G401 (cell line): ENCODE measurements at regions not wholly inside any gene's neighbourhood (a gene's known extent, or its start where the extent isn't known, plus 50 kb on each side); places are given as distances from the start of the nearest gene placed in this dataset.
"Not testable (repeated sequence)": the region's sequence is repeated elsewhere in the genome, so short reads cannot be mapped to it uniquely, and the experiment has no call there.

ENCODE experiments used
- DNase-seq: peaks from one replicate; pipeline ENCODE4 v3.0.0-alpha.2; 2015; ENCODE audit warnings: low spot score
- in situ Hi-C: cut with HindIII; loops from 2 replicates; pipeline ENCODE4 v1.10.0; 2016; ENCODE audit warnings: low sequenced_read_pairs, mixed read lengths

DNA sequence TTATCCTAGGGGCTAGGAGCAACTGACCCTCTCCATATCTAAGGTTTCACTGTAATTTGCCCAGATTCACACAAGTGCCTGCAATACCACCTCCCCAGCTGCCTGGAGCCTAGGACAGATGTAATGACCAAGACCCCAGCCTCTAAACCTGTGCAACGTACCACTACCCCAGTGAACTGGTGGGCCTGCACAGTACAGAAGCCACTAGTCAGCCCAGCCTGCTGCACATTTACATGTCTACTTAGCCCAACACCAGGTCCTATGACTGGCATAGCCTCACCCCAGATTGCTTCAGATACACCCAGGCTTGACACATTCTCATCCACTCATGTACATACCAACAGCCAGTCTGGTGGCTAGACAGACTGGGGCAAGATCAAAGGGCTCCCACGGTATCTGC is 1336.6 kb downstream of the BRINP3 start:
- no peak for DNase-seq
- in situ Hi-C loops: no loop called here

DNA sequence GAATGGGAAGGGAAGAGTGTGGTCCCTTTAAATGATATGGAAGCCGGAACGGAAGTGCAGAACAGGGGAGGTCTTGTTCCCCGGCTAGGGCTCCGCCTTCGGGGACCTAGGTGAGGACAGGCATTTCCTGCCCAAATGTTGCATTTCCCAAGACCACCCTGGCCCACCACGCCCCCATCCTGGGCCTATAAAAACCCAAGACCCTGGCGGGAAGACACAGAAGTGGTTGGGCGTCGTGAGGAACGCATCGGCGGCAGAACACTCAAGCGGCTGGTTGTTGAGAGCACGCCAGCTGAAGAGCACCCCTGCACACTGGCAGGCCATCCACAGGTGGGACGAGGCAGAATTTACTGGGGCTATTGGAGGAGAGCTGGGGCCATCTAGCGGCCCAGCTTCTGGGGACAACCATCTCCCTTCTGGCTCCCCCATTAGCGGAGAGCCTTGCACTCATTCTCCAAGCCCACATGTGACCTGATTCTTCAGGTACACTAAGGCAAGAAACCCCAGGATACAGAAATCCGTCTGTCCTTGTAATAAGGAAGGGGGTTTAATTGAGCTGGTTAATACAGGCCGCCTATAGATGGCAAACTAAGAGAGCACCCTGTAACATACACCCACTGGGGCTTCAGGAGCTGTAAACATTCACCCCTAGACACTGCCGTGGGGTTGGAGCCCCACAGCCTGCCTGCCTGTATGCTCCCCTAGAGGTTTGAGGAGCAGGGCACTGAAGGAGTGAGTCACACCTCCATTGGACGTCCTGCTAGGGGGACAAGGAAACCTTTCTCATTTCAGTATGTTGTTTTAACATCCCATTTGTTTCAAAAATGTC is 1327.9 kb downstream of the BRINP3 start:
- in situ Hi-C loops: no loop called here
- no peak for DNase-seq

DNA sequence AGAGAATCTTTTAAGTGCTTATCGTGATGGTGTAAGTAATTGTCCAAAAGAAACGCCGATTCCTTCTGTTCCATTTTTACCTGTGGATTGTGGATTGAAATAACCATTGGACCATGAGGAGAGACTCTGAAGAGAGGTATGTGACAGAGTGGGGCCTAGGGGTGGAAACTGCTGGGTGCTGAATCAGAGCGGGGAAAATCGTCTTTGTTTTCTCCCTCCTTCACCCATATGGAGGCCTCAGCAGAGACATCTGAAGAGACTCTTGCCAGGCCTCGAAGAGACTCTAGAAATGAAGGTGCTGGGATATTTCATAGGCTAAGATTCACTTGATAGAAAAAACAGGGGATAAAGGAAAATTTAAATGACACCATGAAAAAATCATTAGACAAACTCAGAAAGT is 1327.0 kb downstream of the BRINP3 start:
- no peak for DNase-seq
- in situ Hi-C loops: no loop called here

DNA sequence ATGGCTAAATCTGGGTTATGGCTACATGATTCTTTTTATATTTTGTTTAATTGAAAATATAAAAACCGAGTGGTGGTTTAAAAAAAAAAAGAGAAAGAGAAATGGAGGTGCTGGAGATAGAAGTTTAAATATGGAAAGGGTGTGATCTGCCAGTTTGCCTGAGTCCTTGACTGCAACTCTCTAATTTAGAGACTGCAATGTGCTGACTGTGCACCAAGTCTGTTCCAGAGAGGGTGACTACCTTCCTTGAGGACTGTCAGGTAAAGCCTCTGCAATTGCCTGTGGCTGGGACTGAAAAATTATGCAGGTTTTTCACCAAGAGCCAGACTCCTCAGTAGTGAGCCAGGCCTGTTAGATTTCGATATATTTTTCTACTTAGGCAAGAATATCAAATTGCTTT is 1326.3 kb downstream of the BRINP3 start:
- in situ Hi-C loops: no loop called here

DNA sequence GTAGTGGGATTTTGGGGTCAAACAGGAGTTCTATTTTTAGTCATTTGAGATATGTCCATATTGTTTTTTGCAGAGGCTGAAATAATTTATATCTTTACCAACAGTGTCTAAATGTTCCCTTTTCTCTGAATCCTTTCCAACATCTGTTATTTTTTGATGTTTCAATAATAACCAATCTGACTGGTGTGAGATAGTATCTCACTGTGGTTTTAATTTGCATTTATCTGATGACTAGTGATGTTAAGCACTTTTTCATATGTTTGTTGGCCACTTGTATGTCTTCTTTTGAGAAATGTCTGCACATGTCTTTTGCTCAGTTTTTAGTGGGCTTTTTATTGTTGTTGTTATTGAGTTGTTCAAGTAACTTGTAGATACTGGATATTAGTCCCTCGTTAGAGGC is 1325.0 kb downstream of the BRINP3 start:
- no peak for DNase-seq
- in situ Hi-C loops: no loop called here

More for the DNA sequence above, 1326.3 kb downstream of the BRINP3 start:
- DNase-seq: no peak

DNA sequence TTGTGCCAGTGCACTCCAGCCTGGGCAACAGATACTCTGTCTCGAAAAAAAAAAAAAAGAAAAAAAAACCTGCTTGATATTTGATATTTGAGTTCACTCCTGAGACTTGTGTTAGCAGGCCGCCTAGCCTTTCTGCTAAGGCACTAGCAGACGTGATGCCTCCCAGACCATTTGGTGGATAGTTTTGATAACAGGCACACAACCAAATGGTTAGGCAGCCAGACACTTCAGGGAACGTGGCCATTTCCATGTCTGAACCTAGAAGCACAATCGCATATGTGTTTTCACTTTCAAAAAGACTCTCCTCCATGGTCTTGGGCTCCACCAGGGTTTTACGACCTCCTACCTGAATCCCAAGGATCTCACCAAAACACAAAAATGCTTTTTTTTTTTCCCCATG is 1319.5 kb downstream of the BRINP3 start:
- no peak for DNase-seq
- in situ Hi-C loops: no loop called here

DNA sequence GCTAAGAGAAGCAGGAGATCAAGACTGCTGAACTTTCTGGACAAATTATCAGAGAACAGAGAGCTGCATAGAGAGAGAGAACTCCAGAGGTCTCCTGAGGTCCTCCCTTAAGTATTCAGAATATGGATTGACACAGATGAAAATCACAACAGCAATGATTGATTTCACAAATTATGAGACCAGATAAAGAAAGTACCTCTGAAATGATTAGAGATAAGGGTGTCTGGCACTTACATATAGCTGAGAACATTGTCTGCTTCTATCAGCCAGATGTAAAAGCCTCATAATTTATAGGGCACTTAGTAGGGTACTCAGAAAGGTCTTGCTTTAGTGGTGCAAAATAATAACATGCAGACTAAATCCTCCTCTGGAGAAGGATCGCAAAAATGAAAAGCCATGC is 1301.8 kb downstream of the BRINP3 start:
- DNase-seq: no peak
- in situ Hi-C loops: no loop called here

DNA sequence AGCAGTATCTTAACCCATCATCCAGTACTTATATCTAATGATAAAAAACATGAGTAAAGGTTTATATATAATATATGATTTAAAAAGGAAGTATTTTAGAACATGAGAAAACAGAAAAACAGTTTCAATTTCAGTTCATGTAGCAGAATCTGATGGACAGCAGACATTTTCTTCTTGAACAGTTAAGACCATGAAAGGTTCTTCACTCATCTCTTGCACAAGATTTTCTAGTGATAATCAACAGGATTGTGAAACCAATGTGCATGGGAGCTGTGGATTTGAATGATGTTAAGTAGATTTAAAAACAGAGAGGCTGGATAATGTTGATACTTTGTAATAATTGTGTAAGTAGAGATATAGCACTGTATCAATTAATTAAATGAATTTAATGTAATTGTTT is 1297.6 kb downstream of the BRINP3 start:
- in situ Hi-C loops: no loop called here
- no peak for DNase-seq

DNA sequence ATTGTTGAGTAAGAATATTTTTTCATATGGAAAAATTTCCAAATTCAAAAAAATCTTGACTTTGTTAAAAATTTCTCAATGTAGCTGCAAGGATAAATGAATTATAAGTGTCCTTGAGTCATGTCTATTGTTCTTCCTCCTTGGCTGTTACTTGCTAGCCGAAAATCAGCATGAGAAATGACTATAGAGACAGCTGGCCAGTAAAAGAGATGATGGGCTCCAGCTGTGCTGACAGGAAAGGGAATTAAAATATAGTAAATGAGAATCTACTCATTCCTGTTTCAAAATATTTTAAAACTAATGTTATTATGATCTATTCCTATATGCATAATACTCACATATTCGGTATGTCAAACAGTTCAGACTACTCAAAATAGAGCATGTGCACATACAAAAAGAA is 1292.6 kb downstream of the BRINP3 start:
- in situ Hi-C loops: no loop called here
- no peak for DNase-seq

DNA sequence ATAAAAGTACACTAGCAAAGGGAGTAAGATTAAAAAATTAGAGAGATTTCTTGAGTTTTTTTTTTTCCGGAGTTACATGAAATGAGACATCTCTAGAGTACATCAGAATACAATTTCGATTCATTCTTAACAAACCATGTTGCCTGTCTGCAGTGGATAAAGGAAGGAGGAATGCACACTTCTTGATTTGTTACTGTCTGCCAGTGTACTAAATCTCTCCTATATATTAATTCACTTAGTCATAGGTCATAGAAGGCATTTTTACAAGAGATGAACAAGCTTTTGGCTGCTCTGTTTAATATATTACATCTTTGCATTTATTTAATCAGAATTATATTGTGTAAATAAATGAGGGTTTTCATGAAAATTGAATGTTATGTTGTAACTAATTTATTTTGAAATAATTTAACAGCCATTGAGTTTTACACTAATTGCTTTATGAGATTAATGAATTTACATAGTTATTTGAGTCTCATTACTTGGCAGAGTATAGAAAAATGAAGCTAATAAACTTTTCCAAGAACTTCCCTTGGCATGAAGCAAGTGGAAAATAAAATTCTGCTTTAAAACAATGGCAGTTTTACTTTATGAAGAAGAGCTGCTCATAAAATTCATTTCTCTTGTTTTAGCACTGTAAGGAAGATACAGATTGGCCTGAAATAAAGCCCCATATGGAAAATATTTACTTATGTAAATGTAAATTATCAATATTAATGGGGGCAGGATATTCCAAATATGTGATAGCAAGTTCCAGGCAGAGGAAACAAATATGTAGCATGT is 1284.7 kb downstream of the BRINP3 start:
- in situ Hi-C loops: no loop called here
- DNase-seq: no peak

DNA sequence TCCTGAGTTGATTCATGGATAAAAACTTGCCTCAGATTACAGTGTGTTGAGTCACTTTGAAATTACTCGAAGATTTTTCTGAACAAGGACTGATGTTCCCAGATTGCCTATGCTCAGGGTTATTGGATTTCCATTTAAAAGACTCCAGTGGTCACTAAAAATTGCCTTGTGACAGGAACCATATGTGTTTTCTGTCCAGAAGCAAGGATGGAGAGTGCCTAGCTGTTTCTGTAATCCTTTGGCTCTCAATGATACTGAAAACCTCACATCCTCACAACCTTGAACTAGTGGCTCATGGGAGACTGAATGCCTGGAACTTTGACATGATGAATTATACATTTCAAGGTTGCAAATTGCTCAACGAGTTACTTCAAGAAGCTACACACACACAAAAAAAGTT is 1271.8 kb downstream of the BRINP3 start:
- DNase-seq: no peak
- in situ Hi-C loops: no loop called here

DNA sequence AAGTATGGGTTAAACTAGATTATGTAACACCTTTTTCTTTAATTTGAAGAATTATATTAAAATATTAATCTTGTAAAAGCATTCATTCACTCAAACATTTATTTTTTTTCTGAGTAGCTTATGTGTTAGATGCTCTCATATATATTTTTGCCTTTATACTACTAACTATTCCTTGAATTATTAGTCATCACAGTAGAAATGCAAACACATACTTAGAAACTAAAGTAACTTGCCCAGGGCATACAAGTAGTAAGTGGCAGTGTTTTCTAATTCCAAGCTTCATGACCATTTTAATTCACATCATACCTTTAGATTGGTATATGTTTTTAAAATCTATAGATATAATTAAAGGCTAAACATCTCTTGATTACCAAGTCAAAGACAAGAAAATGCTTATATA is 1271.0 kb downstream of the BRINP3 start:
- DNase-seq: no peak
- in situ Hi-C loops: no loop called here

DNA sequence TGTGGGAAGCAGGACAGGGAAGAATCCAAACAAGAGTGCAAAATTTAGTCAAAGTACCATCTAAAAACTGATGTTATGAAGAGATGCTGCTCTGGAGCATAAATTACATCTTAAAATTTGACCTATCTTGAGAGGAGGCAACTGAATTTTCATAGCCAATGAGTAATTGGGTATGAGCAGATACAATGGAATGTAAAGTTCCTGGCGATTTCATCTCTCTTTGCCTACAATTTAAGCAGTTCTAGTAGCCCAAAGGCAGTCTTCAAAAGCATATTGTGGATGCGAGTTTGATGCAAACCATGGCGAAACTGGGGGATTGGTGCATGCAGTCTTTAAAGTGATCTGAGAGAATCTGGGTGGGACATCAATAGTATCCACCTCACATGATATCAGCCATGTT is 1265.9 kb downstream of the BRINP3 start:
- in situ Hi-C loops: no loop called here
- DNase-seq: no peak

DNA sequence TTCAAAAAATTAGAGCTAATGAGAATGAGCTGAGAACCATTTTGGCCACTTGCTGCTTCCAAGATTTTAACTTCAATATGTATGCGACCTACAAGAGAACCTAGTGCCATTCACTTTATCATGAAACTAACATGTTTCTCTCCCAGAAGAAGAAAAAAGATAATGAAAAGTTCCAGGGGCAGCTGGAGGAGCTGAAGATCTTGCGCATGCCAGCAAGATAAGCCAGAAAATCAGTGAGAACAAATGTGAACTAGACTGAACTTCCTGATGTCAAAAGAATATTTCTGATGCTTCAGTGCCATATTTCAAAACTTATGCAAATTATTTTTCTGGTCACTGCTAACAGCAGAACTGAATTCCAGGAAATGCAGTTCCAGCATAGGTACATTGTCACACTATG is 1265.1 kb downstream of the BRINP3 start:
- DNase-seq: no peak
- in situ Hi-C loops: no loop called here

DNA sequence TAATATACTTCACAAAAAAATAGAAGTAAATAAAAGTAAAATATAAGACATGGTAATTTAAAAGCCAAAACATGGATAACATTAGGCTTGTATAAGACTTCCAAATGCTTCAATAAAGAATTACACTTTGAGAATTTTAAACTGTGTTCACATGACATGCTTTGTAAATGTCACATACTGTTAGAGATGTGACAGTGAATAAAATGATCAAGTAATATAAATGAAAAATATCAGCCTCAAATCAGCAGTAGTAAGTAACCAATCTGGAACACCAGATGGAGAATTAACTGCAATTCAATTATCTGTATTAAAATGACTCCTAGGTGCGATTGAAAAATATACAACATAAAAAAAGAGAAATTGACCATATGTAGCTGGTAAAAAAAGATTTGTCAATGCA is 1260.8 kb downstream of the BRINP3 start:
- in situ Hi-C loops: no loop called here
- no peak for DNase-seq

DNA sequence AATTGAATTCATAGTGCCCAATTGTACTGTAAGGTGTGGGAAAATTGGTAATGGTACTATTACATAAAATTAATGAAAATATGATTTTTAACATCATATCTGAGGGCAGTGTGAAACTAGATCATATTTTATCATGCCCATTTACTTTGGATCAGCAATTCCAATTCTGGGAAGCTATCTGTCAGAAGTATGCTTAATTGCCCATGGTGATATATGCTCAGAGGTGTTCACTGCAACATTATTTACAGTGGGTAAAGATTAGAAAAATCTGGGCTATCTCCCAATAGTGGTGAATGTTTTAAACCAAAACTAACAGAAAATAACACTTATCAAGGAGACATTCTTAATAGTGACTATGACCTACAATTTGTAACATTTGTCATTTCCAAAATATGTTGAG is 1260.0 kb downstream of the BRINP3 start:
- in situ Hi-C loops: no loop called here
- no peak for DNase-seq

DNA sequence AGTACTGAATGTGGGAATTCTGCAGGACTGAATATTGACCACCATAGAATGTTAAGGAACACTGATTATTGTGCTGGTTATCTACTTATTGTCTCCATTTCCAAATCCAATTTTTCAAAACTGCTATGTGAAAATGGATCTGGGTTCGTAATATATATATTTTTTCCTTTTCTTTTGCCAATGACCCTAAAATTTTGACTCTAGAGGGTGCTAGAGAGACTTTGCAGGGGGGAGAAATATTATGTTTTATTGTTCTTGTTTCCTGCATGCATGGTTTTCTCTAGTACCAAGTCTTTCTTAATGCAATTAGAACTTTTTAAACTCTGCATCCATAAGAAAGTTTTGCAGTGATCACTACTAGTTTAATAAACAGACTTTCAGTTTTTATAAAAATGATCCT is 1256.9 kb downstream of the BRINP3 start:
- in situ Hi-C loops: no loop called here
- DNase-seq: no peak

DNA sequence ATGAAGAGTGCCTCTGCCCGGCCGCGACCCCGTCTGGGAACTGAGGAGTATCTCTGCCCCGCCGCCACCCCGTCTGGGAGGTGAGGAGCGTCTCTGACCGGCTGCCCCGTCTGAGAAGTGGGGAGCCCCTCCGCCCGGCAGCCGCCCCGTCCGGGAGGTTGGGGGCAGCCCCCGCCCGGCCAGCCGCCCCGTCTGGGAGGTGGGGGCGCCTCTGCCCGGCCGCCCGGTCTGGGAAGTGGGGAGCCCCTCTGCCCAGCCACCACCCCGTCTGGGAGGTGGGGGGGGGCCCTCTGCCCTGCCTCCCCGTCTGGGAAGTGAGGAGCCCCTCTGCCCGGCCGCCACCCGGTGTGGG is 1251.9 kb downstream of the BRINP3 start:
- DNase-seq, in situ Hi-C loops: not testable (repeated sequence)

DNA sequence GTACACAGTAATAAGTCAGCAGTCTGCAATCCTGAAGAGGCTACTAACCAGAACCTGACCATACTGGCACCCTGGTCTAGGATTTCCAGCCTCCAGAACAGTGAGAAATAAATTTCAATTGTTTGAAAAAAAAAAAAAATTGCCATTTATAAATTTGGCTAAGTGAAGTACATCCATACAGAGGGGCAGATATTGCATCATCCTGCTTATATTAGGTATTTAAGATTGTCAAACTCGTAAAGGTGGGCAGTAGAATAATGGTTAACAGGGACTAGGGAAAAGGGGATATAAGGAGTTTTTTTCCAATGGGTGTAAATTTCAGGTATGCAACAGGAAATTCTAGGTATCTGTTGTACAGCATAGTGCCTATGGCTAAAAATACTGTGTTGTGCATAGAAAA is 1250.9 kb downstream of the BRINP3 start:
- no peak for DNase-seq
- in situ Hi-C loops: no loop called here

DNA sequence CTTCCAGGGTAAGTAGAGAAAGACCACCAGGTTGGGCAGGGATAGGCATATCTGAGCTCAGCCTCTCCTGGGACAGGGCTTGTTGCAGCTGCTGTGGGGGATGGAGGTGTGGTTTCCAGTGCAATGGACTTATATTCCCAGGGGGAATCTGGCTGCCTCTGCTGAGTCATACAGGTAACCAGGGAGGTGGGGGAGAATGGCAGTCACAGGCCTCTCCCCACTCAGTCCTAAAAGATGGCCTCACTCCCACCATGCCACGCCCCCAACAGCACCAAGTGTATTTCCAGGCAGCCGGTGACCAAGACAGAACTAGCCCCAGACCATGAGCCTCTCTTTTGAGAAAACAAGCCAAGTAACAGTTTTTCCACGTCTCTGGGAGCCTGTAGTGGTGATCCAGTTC is 1240.7 kb downstream of the BRINP3 start:
- no peak for DNase-seq
- in situ Hi-C loops: no loop called here
